Prostate gland (tissue), 1 donor: ENCODE measurements at regions not wholly inside any gene's neighbourhood (a gene's known extent, or its start where the extent isn't known, plus 50 kb on each side); places are given as distances from the start of the nearest gene placed in this dataset.
"Not testable (repeated sequence)": the region's sequence is repeated elsewhere in the genome, so short reads cannot be mapped to it uniquely, and the experiment has no call there.

Experiments used
- POLR2A ChIP-seq: fragments of 450-650 bp; IDR thresholded peaks from one replicate; pipeline ENCODE4 v1.6.1; 2016; ENCODE audit warnings: antibody characterized with exemption, mild to moderate bottlenecking
- POLR2AphosphoS5 ChIP-seq: sonication (generic); formaldehyde crosslinking; IDR thresholded peaks from one replicate; pipeline ENCODE4 v1.6.1; 2017; ENCODE audit warnings: antibody characterized with exemption

DNA sequence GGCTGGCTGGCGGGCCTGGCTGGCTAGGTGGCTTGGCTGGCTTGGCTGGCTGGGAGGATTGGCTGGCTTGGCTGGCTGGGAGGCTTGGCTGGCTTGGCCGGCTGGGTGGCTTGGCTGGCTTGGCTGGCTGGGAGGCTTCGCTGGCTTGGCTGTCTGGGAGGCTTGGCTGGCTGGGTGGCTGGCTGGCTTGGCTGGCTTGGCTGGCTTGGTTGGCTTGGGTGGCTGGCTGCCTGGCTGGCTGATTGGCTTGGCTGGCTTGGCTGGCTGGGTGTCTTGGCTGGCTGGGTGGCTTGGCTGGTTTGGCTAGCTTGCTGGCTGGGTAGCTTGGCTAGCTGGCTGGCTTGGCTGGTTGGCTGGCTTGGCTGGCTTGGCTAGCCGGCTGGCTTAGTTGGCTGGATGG, 2817.8 kb downstream of the RPIA start:
- not testable (repeated sequence) for TF ChIP-seq POLR2AphosphoS5, POLR2A
